OCI-LY7 (cell line): ENCODE measurements at regions not wholly inside any gene's neighbourhood (a gene's known extent, or its start where the extent isn't known, plus 50 kb on each side); places are given as distances from the start of the nearest gene placed in this dataset.

Experiments used
- BruUV-seq: library from RNA; stranded (reverse); fragments of 400-500 nt; replicated peaks from 2 replicates; lab custom pipeline; 2021; lab: Mats Ljungman, UMichigan
- CTCF ChIA-PET: fragments of 300-600 bp; sonication (Branson Sonifier 250); formaldehyde crosslinking; loops from one replicate; lab custom pipeline; 2022; ENCODE audit warnings: antibody characterized with exemption; ENCODE audit not compliant: unreplicated experiment; lab: Charles Lee
- POLR2A ChIA-PET: fragments of 300-600 bp; sonication (Branson Sonifier 250); formaldehyde crosslinking; loops from one replicate; lab custom pipeline; 2022; ENCODE audit warnings: antibody characterized with exemption; lab: Charles Lee
- DNase-seq: peaks from one replicate; pipeline ENCODE4 v3.0.0-alpha.2; 2015; ENCODE audit warnings: low spot score
- H2AFZ ChIP-seq: fragments of 200-600 bp; sonication (generic), shearing (Covaris generic); 2 replicates; pipeline ENCODE4 v1.6.1; 2014; ENCODE audit warnings: mild to moderate bottlenecking, antibody characterized with exemption, low read length, moderate library complexity
- H3K27ac ChIP-seq: fragments of 200-600 bp; sonication (generic); 2 replicates; pipeline ENCODE4 v1.5.1; 2014; ENCODE audit warnings: mixed run types, low read depth, mild to moderate bottlenecking, moderate library complexity, low read length, inconsistent platforms; ENCODE audit not compliant: poor library complexity, severe bottlenecking
- H3K36me3 ChIP-seq: fragments of 200-600 bp; sonication (generic); 2 replicates; pipeline ENCODE4 v1.6.1; 2014; ENCODE audit warnings: mild to moderate bottlenecking, antibody characterized with exemption, low read length, moderate library complexity, mixed read lengths; ENCODE audit not compliant: insufficient read depth
- H3K4me1 ChIP-seq: fragments of 200-600 bp; sonication (generic); 2 replicates; pipeline ENCODE4 v1.5.1; 2014; ENCODE audit warnings: mild to moderate bottlenecking, low read length; ENCODE audit not compliant: insufficient read depth, poor library complexity, severe bottlenecking
- H3K4me2 ChIP-seq: fragments of 200-600 bp; sonication (generic); 2 replicates; pipeline ENCODE4 v1.6.1; 2014; ENCODE audit warnings: mild to moderate bottlenecking, low read length
- H3K4me3 ChIP-seq: fragments of 200-600 bp; sonication (generic); 2 replicates; pipeline ENCODE4 v1.5.1; 2014; ENCODE audit warnings: mild to moderate bottlenecking, low read depth, low read length; ENCODE audit not compliant: poor library complexity, severe bottlenecking
- H3K79me2 ChIP-seq: fragments of 200-600 bp; sonication (generic); 2 replicates; pipeline ENCODE4 v1.6.1; 2016; ENCODE audit warnings: low read depth, mild to moderate bottlenecking, low read length, moderate library complexity, mixed read lengths; ENCODE audit not compliant: insufficient read depth
- H3K9me2 ChIP-seq: fragments of 200-600 bp; sonication (generic); 2 replicates; pipeline ENCODE4 v1.6.1; 2016; ENCODE audit warnings: mild to moderate bottlenecking, low read length, mixed read lengths; ENCODE audit not compliant: insufficient read depth
- H3K9me3 ChIP-seq: fragments of 200-600 bp; sonication (generic); 2 replicates; pipeline ENCODE4 v1.6.1; 2014; ENCODE audit warnings: mild to moderate bottlenecking, mixed run types, low read length, mixed read lengths
- H4K20me1 ChIP-seq: fragments of 200-600 bp; sonication (generic); 2 replicates; pipeline ENCODE4 v1.6.1; 2014; ENCODE audit warnings: mild to moderate bottlenecking, antibody characterized with exemption, low read length, moderate library complexity, mixed read lengths; ENCODE audit not compliant: insufficient read depth
- EZH2phosphoT487 ChIP-seq: fragments of 200-600 bp; sonication (generic); IDR thresholded peaks from 2 replicates; pipeline ENCODE4 v1.6.1; 2018; ENCODE audit warnings: low read depth, borderline replicate concordance, mild to moderate bottlenecking, mixed run types, antibody characterized with exemption, low read length, moderate library complexity, mixed read lengths
- intact Hi-C: fragments of 100-400 bp; cut with micrococcal nuclease; formaldehyde crosslinking; loops from one replicate; pipeline ENCODE4 v1.10.0; 2022; ENCODE audit not compliant: unreplicated experiment
- TF ChIP-seq, protein P1 (sequence below): fragments of 200-600 bp; sonication (generic); conservative IDR thresholded peaks from 2 replicates; pipeline ENCODE4 v1.5.1; 2014; ENCODE audit warnings: mild to moderate bottlenecking, antibody characterized with exemption, low read length, moderate library complexity, mixed read lengths

DNA sequence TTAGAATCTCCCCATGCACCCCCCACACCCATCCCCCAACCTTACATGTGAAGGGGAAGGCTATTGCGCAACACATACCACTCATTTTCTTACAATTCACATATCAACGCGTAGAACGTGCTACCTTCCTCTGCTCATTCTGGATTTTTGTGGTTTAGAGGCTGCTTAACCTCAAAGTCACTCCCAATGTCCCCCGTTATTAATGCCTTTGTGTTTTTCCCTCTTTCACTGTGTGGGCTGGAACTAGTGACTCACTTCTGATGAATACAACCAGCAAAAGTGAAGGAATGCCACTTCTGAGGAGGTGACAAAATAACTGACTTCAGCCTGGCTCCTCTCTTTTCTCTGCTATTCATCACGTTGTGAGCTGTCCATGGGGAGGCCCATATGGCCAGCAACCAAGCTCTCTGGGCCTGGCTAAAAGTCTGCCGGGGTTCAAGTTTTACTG, 342.5 kb upstream of the NXPH2 start:
- no peak overlapping the region for H3K4me2 ChIP-seq

DNA sequence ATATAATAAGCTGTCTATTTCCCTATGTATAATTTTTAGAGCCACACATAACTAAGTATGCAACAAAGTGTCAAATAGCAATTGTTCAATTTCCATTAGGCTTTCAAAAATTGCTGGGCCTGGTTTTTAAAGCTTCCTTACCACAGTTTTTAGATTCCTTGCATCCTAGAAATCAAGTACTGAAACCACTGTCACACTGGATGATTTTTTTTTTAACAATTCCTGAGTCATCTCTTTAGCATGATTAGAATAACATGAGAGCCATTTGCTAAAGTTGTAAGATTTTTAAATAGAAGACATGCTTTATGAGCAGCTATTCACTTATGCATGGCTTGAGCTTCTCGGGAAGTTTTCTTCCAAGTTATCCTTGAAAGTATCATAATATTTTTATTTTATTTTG, 319.5 kb upstream of the NXPH2 start:
- Histone ChIP-seq H2AFZ (no peak overlapping the region), H3K9me3 (no peaks in the 10 kb centered on the region), H3K9me2 (no peaks in the 10 kb centered on the region), H3K79me2 (no peaks in the 10 kb centered on the region), H3K36me3 (no peaks in the 10 kb centered on the region), H4K20me1 (no peaks in the 10 kb centered on the region), H3K27ac (no peak overlapping the region), H3K4me1 (no peaks in the 10 kb centered on the region), H3K4me3 (no peak overlapping the region), H3K4me2 (no peak overlapping the region)
- ChIA-PET POLR2A (interaction anchor here (0.7 kb wide), 1 partner anchor 1526 kb away, joined by 3 read pairs; no protein-coding TSS in a partner anchor), CTCF (no interaction called here)
- BruUV-seq, result no TSS peak
- DNase-seq, result no peak
- TF ChIP-seq, protein P1, sequence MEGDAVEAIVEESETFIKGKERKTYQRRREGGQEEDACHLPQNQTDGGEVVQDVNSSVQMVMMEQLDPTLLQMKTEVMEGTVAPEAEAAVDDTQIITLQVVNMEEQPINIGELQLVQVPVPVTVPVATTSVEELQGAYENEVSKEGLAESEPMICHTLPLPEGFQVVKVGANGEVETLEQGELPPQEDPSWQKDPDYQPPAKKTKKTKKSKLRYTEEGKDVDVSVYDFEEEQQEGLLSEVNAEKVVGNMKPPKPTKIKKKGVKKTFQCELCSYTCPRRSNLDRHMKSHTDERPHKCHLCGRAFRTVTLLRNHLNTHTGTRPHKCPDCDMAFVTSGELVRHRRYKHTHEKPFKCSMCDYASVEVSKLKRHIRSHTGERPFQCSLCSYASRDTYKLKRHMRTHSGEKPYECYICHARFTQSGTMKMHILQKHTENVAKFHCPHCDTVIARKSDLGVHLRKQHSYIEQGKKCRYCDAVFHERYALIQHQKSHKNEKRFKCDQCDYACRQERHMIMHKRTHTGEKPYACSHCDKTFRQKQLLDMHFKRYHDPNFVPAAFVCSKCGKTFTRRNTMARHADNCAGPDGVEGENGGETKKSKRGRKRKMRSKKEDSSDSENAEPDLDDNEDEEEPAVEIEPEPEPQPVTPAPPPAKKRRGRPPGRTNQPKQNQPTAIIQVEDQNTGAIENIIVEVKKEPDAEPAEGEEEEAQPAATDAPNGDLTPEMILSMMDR, result no peak
- TF ChIP-seq EZH2phosphoT487, result no peak
- intact Hi-C loops, result no loop called here

More for the DNA sequence above, 342.5 kb upstream of the NXPH2 start:
- TF ChIP-seq, protein P1, result no peak
- no peak for TF ChIP-seq EZH2phosphoT487
- intact Hi-C loops, result no loop called here
- Histone ChIP-seq H3K36me3 (no peaks in the 10 kb centered on the region), H3K9me3 (no peaks in the 10 kb centered on the region), H2AFZ (no peak overlapping the region), H3K79me2 (no peaks in the 10 kb centered on the region), H3K4me3 (no peak overlapping the region), H3K9me2 (no peaks in the 10 kb centered on the region), H3K27ac (no peak overlapping the region), H3K4me1 (no peaks in the 10 kb centered on the region), H4K20me1 (no peaks in the 10 kb centered on the region)
- ChIA-PET CTCF (no interaction called here), POLR2A (interaction anchor here (0.9 kb wide), 1 partner anchor 11 kb away, joined by 3 read pairs; no protein-coding TSS in a partner anchor)
- no peak for DNase-seq
- no TSS peak for BruUV-seq

- BruUV-seq, result no TSS peak
- no peaks in the 10 kb centered on the region for H3K79me2 ChIP-seq
- H2AFZ ChIP-seq, result no peak overlapping the region
- no peaks in the 10 kb centered on the region for H3K4me1 ChIP-seq
- intact Hi-C loops, result no loop called here
- H3K4me2 ChIP-seq, result no peak overlapping the region
- H3K4me3 ChIP-seq, result no peak overlapping the region
- no peaks in the 10 kb centered on the region for H3K9me2 ChIP-seq
- no peaks in the 10 kb centered on the region for H3K36me3 ChIP-seq
- no peak for TF ChIP-seq EZH2phosphoT487
- TF ChIP-seq, protein P1, result no peak
- no peaks in the 10 kb centered on the region for H3K9me3 ChIP-seq
- no peak overlapping the region for H3K27ac ChIP-seq
- DNase-seq, result no peak
- POLR2A ChIA-PET, result interaction anchor here (0.7 kb wide), 1 partner anchor 257 kb away, joined by 3 read pairs; no protein-coding TSS in a partner anchor
- CTCF ChIA-PET, result no interaction called here
- H4K20me1 ChIP-seq, result no peaks in the 10 kb centered on the region
These were observed 318.8 kb upstream of the NXPH2 start for GRCh38 chr2:139098961-139099360.
